Pancreas (tissue), 10 donors: ENCODE measurements at regions not wholly inside any gene's neighbourhood (a gene's known extent, or its start where the extent isn't known, plus 50 kb on each side); places are given as distances from the start of the nearest gene placed in this dataset.

Experiments used
- ATAC-seq, 4 donors: fragments of 200-7000 bp; cut with Tn5 transposase; one replicate each; pipeline versions ENCODE4 v1.8.0 to v1.9.1; 2020; ENCODE audit warnings: mild to moderate bottlenecking in 4 of 4, moderate library complexity in 4 of 4
- DNase-seq, 6 donors: peaks; one replicate each; pipeline ENCODE4 v3.0.0-alpha.2; 2020
- FAIRE-seq: peaks from 2 replicates; lab custom pipeline; 2012; peaks lifted over from hg19 to GRCh38; lab: Jason Lieb, UNC
- H3K27ac ChIP-seq, 4 donors: fragments of 200-600 bp; sonication (generic); 1 replicate in 3 of 4; 2 replicates in 1 of 4; pipeline versions ENCODE4 v1.5.0 to v1.8.0; 2020
- H3K27me3 ChIP-seq, 4 donors: fragments of 200-600 bp; one replicate each; pipeline ENCODE4 v1.8.0; 2021
- H3K36me3 ChIP-seq, 3 donors: fragments of 200-600 bp; sonication (generic) in 1 of 3; one replicate each; pipeline versions ENCODE4 v1.5.0 to v1.8.0; 2020 to 2021
- H3K4me1 ChIP-seq, 3 donors: fragments of 200-600 bp; one replicate each; pipeline ENCODE4 v1.8.0; 2021
- H3K4me3 ChIP-seq, 4 donors: fragments of 200-600 bp; sonication (generic) in 2 of 4; one replicate each; pipeline versions ENCODE4 v1.5.0 to v1.8.0; 2020 to 2021
- H3K9me3 ChIP-seq, 4 donors: fragments of 200-600 bp; one replicate each; pipeline ENCODE4 v1.8.0; 2021
- WGBS, 2 donors: extraction: QIAGEN DNeasy Blood & Tissue Kit; methylation state at CpG; one replicate each; pipeline ENCODE4 v1.1.7; 2013; 5-methylcytosine and 5-hydroxymethylcytosine counted together
- intact Hi-C, 3 donors: fragments of 100-400 bp; cut with DNase I; formaldehyde crosslinking; loops; one replicate each; pipeline versions ENCODE4 v1.11.1 to v1.14.2; 2022
- TF ChIP-seq, protein P1 (sequence below), 4 donors: fragments of 200-600 bp; sonication (generic) in 3 of 4; IDR thresholded peaks; one replicate each; pipeline versions ENCODE4 v1.5.0 to v1.8.0; 2021; ENCODE audit warnings: antibody characterized with exemption in 4 of 4
- donor health status: healthy with polysubstance abuse.
- donor health status: DM: no; HTN: no; CAD: no; lungs with moderate emphysema.
- donor health status: DM: no; HTN: no; CAD: no.
- donor health status: control.
- donor health status: control.
- donor health status: Bipolar disorder and iron deficiency.
- donor health status: DM: yes; HTN: yes; CAD: no.
- donor health status: DM: no; HTN: no; CAD: no.
- donor health status: DM: no; HTN: no; CAD: no.
- donor health status: DM: yes; HTN: yes; CAD: no.

DNA sequence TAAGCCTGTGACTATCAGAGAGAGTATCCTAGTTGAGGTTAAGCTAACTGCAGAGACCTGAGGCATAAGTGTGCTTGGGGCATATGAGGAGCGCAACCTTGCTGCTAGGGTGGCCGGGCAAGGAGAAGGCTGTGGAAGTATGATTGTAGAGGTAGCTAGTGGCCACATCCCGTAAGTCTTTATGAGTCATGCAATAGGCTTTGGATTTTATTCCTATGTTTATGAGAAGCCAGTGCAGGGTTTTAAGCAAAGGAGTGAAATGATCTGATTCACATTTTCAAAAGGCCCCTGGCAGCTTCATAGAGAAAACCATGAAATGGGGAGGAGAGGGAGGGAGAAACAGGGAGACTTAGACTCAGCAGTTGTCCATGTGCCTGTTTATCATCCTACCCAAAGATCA lies 92.1 kb upstream of the WDFY3 start:
- ATAC-seq = no peak
- Histone ChIP-seq H3K36me3 (no peaks in the 10 kb centered on the region), H3K4me1 (no peaks in the 10 kb centered on the region), H3K4me3 (no peak overlapping the region), H3K27me3 (no peaks in the 10 kb centered on the region), H3K27ac (no peak overlapping the region), H3K9me3 (no peaks in the 10 kb centered on the region)
- intact Hi-C loops = no loop called here
- TF ChIP-seq, protein P1, sequence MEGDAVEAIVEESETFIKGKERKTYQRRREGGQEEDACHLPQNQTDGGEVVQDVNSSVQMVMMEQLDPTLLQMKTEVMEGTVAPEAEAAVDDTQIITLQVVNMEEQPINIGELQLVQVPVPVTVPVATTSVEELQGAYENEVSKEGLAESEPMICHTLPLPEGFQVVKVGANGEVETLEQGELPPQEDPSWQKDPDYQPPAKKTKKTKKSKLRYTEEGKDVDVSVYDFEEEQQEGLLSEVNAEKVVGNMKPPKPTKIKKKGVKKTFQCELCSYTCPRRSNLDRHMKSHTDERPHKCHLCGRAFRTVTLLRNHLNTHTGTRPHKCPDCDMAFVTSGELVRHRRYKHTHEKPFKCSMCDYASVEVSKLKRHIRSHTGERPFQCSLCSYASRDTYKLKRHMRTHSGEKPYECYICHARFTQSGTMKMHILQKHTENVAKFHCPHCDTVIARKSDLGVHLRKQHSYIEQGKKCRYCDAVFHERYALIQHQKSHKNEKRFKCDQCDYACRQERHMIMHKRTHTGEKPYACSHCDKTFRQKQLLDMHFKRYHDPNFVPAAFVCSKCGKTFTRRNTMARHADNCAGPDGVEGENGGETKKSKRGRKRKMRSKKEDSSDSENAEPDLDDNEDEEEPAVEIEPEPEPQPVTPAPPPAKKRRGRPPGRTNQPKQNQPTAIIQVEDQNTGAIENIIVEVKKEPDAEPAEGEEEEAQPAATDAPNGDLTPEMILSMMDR (IDR thresholded peaks at IDR 0.05) = no peak
- FAIRE-seq = no peak
- 91 to 92% methylated on average over 3 of the region's 3 CpGs for WGBS, 2 donors
- DNase-seq = no peak

DNA sequence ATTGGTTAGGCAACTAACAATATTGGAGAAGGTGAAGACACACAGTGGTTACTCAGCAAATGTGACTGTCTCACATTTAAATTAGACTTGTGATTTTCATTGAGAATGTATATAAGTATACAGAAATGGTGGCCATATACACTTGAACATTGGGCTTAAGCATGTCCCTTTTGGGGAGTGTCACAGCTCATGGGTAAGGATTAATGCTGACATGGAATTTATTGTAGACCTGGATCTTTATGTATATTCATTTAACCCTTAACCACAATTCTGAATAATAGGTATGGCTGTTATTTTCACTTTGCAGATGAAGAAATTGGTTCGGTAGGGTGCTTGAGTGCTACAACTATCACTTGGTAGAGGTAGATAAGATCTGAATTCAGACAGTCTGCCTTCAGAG lies 95.5 kb upstream of the WDFY3 start:
- no peak for DNase-seq
- Histone ChIP-seq H3K27ac (no peak overlapping the region), H3K9me3 (no peaks in the 10 kb centered on the region), H3K4me3 (no peak overlapping the region), H3K4me1 (no peaks in the 10 kb centered on the region), H3K27me3 (no peaks in the 10 kb centered on the region), H3K36me3 (no peaks in the 10 kb centered on the region)
- TF ChIP-seq, protein P1 (IDR thresholded peaks at IDR 0.05) = no peak
- no peak for ATAC-seq
- intact Hi-C loops = no loop called here
- no peak for FAIRE-seq
- WGBS, 2 donors = 75 to 87% methylated on average over 1 of the region's 1 CpG

DNA sequence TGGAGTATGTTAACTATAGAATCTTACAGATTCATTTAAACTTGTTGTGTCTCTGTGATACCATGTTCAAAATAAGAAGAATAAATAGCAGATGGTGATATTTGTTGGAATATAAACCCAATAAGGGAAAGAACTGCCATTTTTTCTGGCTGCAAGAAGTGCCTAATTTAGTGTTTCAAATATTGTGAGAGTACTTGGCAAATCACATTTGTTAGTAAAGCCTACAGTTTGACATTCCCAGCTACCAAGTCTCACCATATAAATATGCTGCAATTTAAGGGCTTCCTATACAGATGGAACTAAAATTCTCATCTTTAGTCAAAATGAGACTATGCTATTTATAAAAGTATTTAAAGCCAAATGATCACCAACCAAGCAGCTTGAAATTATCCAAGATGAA lies 96.0 kb upstream of the WDFY3 start:
- Histone ChIP-seq H3K4me3 (no peak overlapping the region), H3K9me3 (no peaks in the 10 kb centered on the region), H3K4me1 (no peaks in the 10 kb centered on the region), H3K27me3 (no peaks in the 10 kb centered on the region), H3K36me3 (no peaks in the 10 kb centered on the region), H3K27ac (no peak overlapping the region)
- no peak for ATAC-seq
- TF ChIP-seq, protein P1 (IDR thresholded peaks at IDR 0.05) = no peak
- intact Hi-C loops = no loop called here
- DNase-seq = no peak
- no peak for FAIRE-seq

DNA sequence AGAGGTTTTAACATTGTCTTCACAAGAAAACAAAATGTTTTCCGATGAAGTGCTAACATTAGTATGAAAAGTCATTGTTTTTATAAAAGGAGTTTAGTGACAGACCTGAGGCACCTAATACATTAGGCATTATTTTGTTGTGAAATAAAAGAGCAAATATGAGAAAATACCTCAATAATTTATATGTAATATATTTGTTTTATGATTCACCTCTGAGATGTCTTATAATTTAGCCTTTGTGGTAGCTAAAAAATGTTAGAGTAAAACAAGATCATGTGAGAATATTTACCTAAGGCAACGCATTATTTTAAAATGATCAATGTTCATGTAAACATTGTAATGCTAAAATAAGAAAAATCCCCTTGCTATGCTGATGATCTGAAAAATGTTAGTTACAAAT lies 100.9 kb upstream of the WDFY3 start:
- TF ChIP-seq, protein P1 (IDR thresholded peaks at IDR 0.05) = no peak
- DNase-seq (no peak), ATAC-seq (no peak), FAIRE-seq (no peak)
- no peaks in the 10 kb centered on the region for H3K9me3 ChIP-seq
- no peaks in the 10 kb centered on the region for H3K27me3 ChIP-seq
- WGBS, 2 donors = 69 to 77% methylated on average over 2 of the region's 2 CpGs
- no peaks in the 10 kb centered on the region for H3K36me3 ChIP-seq
- H3K4me3 ChIP-seq = no peak overlapping the region
- H3K4me1 ChIP-seq = no peaks in the 10 kb centered on the region
- H3K27ac ChIP-seq = no peak overlapping the region
- intact Hi-C loops = no loop called here

DNA sequence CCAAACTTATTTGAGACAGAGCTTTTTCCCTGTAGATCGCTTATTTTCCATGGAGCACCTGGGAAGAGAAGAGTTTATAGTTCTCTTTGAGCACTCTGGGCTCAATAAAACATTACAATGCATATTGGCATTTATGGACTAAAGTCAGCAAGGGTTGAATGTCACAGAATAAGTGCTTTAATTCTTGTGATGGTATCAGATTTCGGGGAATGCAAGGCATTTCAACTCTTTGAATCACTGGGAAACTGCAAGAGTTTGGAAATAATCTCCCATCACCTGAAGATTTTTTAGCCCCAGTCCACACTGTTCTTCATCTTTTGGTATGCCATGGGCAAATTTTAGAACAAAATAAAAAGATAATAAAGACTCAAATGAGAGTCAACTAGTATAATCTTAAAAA lies 111.5 kb upstream of the WDFY3 start:
- ATAC-seq (no peak), DNase-seq (no peak), FAIRE-seq (no peak)
- 70 to 73% methylated on average over 2 of the region's 2 CpGs for WGBS, 2 donors
- no peaks in the 10 kb centered on the region for H3K9me3 ChIP-seq
- TF ChIP-seq, protein P1 (IDR thresholded peaks at IDR 0.05) = no peak
- intact Hi-C loops = no loop called here
- H3K4me3 ChIP-seq = no peak overlapping the region
- H3K27ac ChIP-seq = no peak overlapping the region
- no peaks in the 10 kb centered on the region for H3K27me3 ChIP-seq
- H3K4me1 ChIP-seq = no peaks in the 10 kb centered on the region
- H3K36me3 ChIP-seq = no peaks in the 10 kb centered on the region
